ENCODE measurements at regions not wholly inside any gene's neighbourhood (a gene's known extent, or its start where the extent isn't known, plus 50 kb on each side); places are given as distances from the start of the nearest gene placed in this dataset.

DNA sequence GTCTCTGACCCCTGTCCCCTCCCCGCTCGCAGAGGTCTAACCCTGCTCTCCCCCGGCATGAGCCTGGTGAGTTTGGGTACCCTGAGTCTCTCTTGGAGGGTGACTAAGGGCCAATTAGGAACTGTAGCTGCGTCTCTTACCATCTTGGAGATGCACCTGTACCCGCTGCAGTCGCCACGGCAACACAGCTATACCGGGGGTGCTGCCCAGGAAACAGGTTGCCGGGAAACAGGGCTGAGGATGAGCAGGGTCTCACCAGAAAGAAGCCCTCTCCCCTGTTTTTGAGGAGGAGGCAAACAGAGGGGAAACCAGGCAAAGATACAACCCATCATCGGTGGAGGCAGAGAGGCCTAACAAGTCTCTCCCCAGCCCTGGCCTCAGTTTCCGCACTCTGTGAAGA, 140.2 kb downstream of the TMEM132E start (continued):
- no peak for TF ChIP-seq GRHL1 (CRISPR knock-in tag; conservative IDR thresholded peaks at IDR 0.05)

DNA sequence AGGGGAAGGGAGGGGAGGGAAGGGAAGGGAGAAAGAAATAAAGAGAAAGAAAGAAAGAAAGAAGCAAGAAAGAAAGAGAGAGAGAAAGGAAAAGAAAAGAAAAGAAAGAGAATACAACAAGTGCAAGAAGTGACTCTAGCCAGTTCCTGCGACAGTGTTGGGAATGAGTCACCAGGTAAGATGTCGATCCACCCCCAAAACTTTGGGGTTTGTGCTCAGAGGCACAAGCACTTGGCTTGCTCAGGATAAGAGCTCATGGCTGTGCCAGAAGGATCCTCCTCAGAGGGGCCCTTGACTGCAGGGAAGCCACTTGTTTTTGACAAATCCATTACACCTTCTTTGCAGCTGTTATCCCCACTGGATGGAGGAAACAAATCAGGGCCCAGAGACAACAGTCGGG, 137.7 kb downstream of the TMEM132E start:
- in situ Hi-C loops (cut with HindIII; ENCODE audit: extremely low pct_ligation_motif_present, low pct_unique_long_range_greater_than_20kb) = no loop called here
- no peak overlapping the region for H3K27ac ChIP-seq (ENCODE audit: extremely low read length, insufficient read depth, low read length)
- peaks cover 0 to 1% of the 10 kb centered on the region in 2 experiments; a peak in 3 of 5 replicates for H3K27me3 ChIP-seq (ENCODE audit: control insufficient read depth in 1 of 2, insufficient read depth in 2 of 2, low read length in 2 of 2)
- H4K20me1 ChIP-seq (ENCODE audit: insufficient read depth, low read length) = no peaks in the 10 kb centered on the region
- H3K9ac ChIP-seq (ENCODE audit: insufficient read depth, low read depth, low read length) = no peak overlapping the region
- FAIRE-seq (no peak), DNase-seq (ENCODE audit: low spot score) (no peak), ATAC-seq (no peak)
- H3K79me2 ChIP-seq (ENCODE audit: insufficient read depth, low read length) = no peaks in the 10 kb centered on the region
- intact Hi-C loops (cut with micrococcal nuclease; ENCODE audit: unreplicated experiment) = no loop called here
- 0% methylated on average over 3 of the region's 3 CpGs for WGBS (ENCODE audit: low lambda C conversion rate)
- H3K4me1 ChIP-seq (ENCODE audit: insufficient read depth, low read length) = no peaks in the 10 kb centered on the region
- H3K4me3 ChIP-seq (replicated peaks in 1 of 3; ENCODE audit: insufficient read depth in 1 of 3, low read depth in 2 of 3, low read length in 3 of 3) = no peak overlapping the region
- no peaks in the 10 kb centered on the region for H3K9me3 ChIP-seq (ENCODE audit: low read length)
- no peaks in the 10 kb centered on the region for H3K36me3 ChIP-seq (replicated peaks in 1 of 2; ENCODE audit: control insufficient read depth in 1 of 2, insufficient read depth in 2 of 2, low read length in 2 of 2)
- ChIA-PET CTCF (ENCODE audit: low intra/inter-chr PET ratio, low total read pairs) (no interaction called here), POLR2A (no interaction called here)
- H3K4me2 ChIP-seq (ENCODE audit: low read depth, low read length) = no peak overlapping the region
- H2AFZ ChIP-seq (ENCODE audit: low read length) = no peak overlapping the region
- BruUV-seq (replicated peaks) = no TSS peak
- TF ChIP-seq FOXO1 (CRISPR knock-in tag; IDR thresholded peaks at IDR 0.05) (no peak), MLLT10 (CRISPR knock-in tag; IDR thresholded peaks at IDR 0.05) (no peak), ZNF121 (CRISPR knock-in tag; IDR thresholded peaks at IDR 0.05) (no peak), MED13 (CRISPR knock-in tag; IDR thresholded peaks at IDR 0.05) (no peak), ZNF792 (CRISPR knock-in tag; IDR thresholded peaks at IDR 0.05) (no peak), RFX1 (IDR thresholded peaks at IDR 0.05) (no peak), TFDP2 (CRISPR knock-in tag; IDR thresholded peaks at IDR 0.05) (no peak), ARID2 (CRISPR knock-in tag; IDR thresholded peaks at IDR 0.05; ENCODE audit: borderline replicate concordance) (no peak), HCFC1 (IDR thresholded peaks at IDR 0.05; ENCODE audit: low read depth, low read length) (no peak), ZNF816 (CRISPR knock-in tag; IDR thresholded peaks at IDR 0.05; ENCODE audit: borderline replicate concordance) (no peak), ZBTB44 (CRISPR knock-in tag; IDR thresholded peaks at IDR 0.05) (no peak), ZNF180 (CRISPR knock-in tag; IDR thresholded peaks at IDR 0.05; ENCODE audit: borderline replicate concordance, low read depth) (no peak), ZNF788 (CRISPR knock-in tag; IDR thresholded peaks at IDR 0.05; ENCODE audit: borderline replicate concordance) (no peak), MEF2D (CRISPR knock-in tag; IDR thresholded peaks at IDR 0.05) (no peak), ZNF274 (CRISPR knock-in tag; IDR thresholded peaks at IDR 0.05) (no peak)
- TF ChIP-seq, protein P1, sequence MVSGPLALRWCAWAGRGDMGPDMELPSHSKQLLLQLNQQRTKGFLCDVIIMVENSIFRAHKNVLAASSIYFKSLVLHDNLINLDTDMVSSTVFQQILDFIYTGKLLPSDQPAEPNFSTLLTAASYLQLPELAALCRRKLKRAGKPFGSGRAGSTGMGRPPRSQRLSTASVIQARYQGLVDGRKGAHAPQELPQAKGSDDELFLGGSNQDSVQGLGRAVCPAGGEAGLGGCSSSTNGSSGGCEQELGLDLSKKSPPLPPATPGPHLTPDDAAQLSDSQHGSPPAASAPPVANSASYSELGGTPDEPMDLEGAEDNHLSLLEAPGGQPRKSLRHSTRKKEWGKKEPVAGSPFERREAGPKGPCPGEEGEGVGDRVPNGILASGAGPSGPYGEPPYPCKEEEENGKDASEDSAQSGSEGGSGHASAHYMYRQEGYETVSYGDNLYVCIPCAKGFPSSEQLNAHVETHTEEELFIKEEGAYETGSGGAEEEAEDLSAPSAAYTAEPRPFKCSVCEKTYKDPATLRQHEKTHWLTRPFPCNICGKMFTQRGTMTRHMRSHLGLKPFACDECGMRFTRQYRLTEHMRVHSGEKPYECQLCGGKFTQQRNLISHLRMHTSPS (CRISPR knock-in tag; IDR thresholded peaks at IDR 0.05; ENCODE audit: low read depth) = no peak
- TF ChIP-seq, protein P2, sequence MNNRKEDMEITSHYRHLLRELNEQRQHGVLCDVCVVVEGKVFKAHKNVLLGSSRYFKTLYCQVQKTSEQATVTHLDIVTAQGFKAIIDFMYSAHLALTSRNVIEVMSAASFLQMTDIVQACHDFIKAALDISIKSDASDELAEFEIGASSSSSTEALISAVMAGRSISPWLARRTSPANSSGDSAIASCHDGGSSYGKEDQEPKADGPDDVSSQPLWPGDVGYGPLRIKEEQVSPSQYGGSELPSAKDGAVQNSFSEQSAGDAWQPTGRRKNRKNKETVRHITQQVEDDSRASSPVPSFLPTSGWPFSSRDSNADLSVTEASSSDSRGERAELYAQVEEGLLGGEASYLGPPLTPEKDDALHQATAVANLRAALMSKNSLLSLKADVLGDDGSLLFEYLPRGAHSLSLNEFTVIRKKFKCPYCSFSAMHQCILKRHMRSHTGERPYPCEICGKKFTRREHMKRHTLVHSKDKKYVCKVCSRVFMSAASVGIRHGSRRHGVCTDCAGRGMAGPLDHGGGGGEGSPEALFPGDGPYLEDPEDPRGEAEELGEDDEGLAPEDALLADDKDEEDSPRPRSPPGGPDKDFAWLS (CRISPR knock-in tag; IDR thresholded peaks at IDR 0.05; ENCODE audit: borderline replicate concordance) = no peak
